HEK293 (cell line): ENCODE measurements at regions not wholly inside any gene's neighbourhood (a gene's known extent, or its start where the extent isn't known, plus 50 kb on each side); places are given as distances from the start of the nearest gene placed in this dataset.

ENCODE experiments used
- ZBTB6 ChIP-seq: fragments of 450-650 bp; formaldehyde crosslinking; IDR thresholded peaks from 2 replicates; pipeline ENCODE4 v1.5.1; 2017; ENCODE audit warnings: missing biosample characterization, missing genetic modification characterization
- ZNF18 ChIP-seq: fragments of 450-650 bp; formaldehyde crosslinking; IDR thresholded peaks from 2 replicates; pipeline ENCODE4 v1.5.1; 2016; ENCODE audit warnings: missing biosample characterization, missing genetic modification characterization
- ZNF704 ChIP-seq: fragments of 450-650 bp; formaldehyde crosslinking; IDR thresholded peaks from 2 replicates; pipeline ENCODE4 v1.5.1; 2016; ENCODE audit warnings: missing biosample characterization, missing genetic modification characterization
- TF ChIP-seq, protein P1 (sequence below): fragments of 450-650 bp; formaldehyde crosslinking; IDR thresholded peaks from 2 replicates; pipeline ENCODE4 v1.5.1; 2016; ENCODE audit warnings: missing biosample characterization, missing genetic modification characterization

GRCh38 chr5:86858442-86858841 lies 240.7 kb downstream of the COX7C start:
- TF ChIP-seq, protein P1, sequence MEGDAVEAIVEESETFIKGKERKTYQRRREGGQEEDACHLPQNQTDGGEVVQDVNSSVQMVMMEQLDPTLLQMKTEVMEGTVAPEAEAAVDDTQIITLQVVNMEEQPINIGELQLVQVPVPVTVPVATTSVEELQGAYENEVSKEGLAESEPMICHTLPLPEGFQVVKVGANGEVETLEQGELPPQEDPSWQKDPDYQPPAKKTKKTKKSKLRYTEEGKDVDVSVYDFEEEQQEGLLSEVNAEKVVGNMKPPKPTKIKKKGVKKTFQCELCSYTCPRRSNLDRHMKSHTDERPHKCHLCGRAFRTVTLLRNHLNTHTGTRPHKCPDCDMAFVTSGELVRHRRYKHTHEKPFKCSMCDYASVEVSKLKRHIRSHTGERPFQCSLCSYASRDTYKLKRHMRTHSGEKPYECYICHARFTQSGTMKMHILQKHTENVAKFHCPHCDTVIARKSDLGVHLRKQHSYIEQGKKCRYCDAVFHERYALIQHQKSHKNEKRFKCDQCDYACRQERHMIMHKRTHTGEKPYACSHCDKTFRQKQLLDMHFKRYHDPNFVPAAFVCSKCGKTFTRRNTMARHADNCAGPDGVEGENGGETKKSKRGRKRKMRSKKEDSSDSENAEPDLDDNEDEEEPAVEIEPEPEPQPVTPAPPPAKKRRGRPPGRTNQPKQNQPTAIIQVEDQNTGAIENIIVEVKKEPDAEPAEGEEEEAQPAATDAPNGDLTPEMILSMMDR (tag by site-specific recombination): no peak
- TF ChIP-seq ZNF704 (no peak), ZBTB6 (tag by site-specific recombination) (no peak), ZNF18 (tag by site-specific recombination) (no peak)
